ENCODE measurements at regions not wholly inside any gene's neighbourhood (a gene's known extent, or its start where the extent isn't known, plus 50 kb on each side); places are given as distances from the start of the nearest gene placed in this dataset.
"Not testable (repeated sequence)": the region's sequence is repeated elsewhere in the genome, so short reads cannot be mapped to it uniquely, and the experiment has no call there.

GRCh38 chr2:39873586-39873985, 94.5 kb upstream of the THUMPD2 start:
- Histone ChIP-seq H3K27me3 (ENCODE audit: control insufficient read depth, insufficient read depth, low read length) (no peaks in the 10 kb centered on the region), H3K4me1 (ENCODE audit: control insufficient read depth, insufficient read depth, low read length) (no peaks in the 10 kb centered on the region), H3K27ac (ENCODE audit: low read depth, low read length) (no peak overlapping the region), H3K9ac (ENCODE audit: low read depth, low read length) (no peak overlapping the region), H3K4me3 (ENCODE audit: low read depth, low read length) (no peak overlapping the region), H3K9me3 (ENCODE audit: control insufficient read depth, insufficient read depth, low read length) (no peaks in the 10 kb centered on the region; the same call in 1 of the 2 replicates), H3K36me3 (ENCODE audit: control insufficient read depth, insufficient read depth, low read length) (no peaks in the 10 kb centered on the region)

GRCh38 chr2:39872748-39873147, 93.7 kb upstream of the THUMPD2 start:
- no peaks in the 10 kb centered on the region for H3K4me1 ChIP-seq (ENCODE audit: control insufficient read depth, insufficient read depth, low read length)
- no peak overlapping the region for H3K27ac ChIP-seq (ENCODE audit: low read depth, low read length)
- H3K36me3 ChIP-seq (ENCODE audit: control insufficient read depth, insufficient read depth, low read length): no peaks in the 10 kb centered on the region
- no peaks in the 10 kb centered on the region; the same call in 1 of the 2 replicates for H3K9me3 ChIP-seq (ENCODE audit: control insufficient read depth, insufficient read depth, low read length)
- no peaks in the 10 kb centered on the region for H3K27me3 ChIP-seq (ENCODE audit: control insufficient read depth, insufficient read depth, low read length)
- H3K9ac ChIP-seq (ENCODE audit: low read depth, low read length): no peak overlapping the region
- no peak overlapping the region for H3K4me3 ChIP-seq (ENCODE audit: low read depth, low read length)

DNA sequence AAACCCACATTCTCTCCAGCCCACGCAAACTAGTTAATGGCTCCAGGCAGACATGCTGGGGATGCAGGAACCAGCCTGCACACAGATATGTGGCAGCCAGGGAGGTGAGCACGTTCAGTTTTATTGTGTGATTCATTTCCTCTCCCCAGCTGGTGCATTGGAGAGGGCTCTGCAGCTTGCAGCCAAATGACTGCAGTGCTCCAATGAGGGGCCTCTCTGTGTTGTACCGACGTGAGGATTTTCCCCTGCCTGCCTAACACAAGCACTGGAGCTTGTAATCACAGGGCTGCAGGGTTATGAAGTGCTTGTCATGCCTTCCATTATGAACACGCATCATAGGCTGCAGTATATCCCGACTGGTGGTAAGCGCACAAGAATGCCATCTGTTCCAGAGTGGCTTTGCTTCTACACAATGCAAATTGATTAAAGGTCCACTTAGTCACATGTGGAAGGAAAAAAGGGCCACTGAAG, 92.3 kb upstream of the THUMPD2 start:
- H3K9me3 ChIP-seq (ENCODE audit: control insufficient read depth, insufficient read depth, low read length): no peaks in the 10 kb centered on the region; the same call in 1 of the 2 replicates
- no peak overlapping the region for H3K4me3 ChIP-seq (ENCODE audit: low read depth, low read length)
- no peak overlapping the region for H3K9ac ChIP-seq (ENCODE audit: low read depth, low read length)
- H3K27ac ChIP-seq (ENCODE audit: low read depth, low read length): no peak overlapping the region
- no peaks in the 10 kb centered on the region for H3K4me1 ChIP-seq (ENCODE audit: control insufficient read depth, insufficient read depth, low read length)
- no peaks in the 10 kb centered on the region for H3K36me3 ChIP-seq (ENCODE audit: control insufficient read depth, insufficient read depth, low read length)
- no peaks in the 10 kb centered on the region for H3K27me3 ChIP-seq (ENCODE audit: control insufficient read depth, insufficient read depth, low read length)

DNA sequence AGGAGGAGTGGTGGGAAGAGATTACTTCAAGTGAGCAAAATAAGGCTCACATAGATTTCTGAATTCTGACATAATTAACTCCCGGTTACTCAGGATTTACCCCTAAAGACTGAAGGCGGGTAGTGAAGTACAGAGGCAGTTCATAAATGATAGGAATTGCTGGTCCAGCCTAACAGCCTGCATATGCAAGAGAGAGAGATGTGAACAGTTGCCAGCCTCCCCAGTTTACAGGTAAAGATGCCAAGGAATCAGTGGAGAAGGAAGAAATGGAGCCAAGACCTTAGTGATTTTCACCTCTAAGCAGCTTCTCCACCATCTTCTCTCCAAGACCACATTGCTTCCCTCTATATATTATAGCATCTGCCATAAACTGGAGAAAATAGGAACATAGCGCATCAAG, 91.8 kb upstream of the THUMPD2 start:
- no peaks in the 10 kb centered on the region for H3K4me1 ChIP-seq (ENCODE audit: control insufficient read depth, insufficient read depth, low read length)
- no peaks in the 10 kb centered on the region; the same call in 1 of the 2 replicates for H3K9me3 ChIP-seq (ENCODE audit: control insufficient read depth, insufficient read depth, low read length)
- H3K4me3 ChIP-seq (ENCODE audit: low read depth, low read length): no peak overlapping the region
- no peak overlapping the region for H3K9ac ChIP-seq (ENCODE audit: low read depth, low read length)
- no peak overlapping the region for H3K27ac ChIP-seq (ENCODE audit: low read depth, low read length)
- H3K27me3 ChIP-seq (ENCODE audit: control insufficient read depth, insufficient read depth, low read length): no peaks in the 10 kb centered on the region
- no peaks in the 10 kb centered on the region for H3K36me3 ChIP-seq (ENCODE audit: control insufficient read depth, insufficient read depth, low read length)

DNA sequence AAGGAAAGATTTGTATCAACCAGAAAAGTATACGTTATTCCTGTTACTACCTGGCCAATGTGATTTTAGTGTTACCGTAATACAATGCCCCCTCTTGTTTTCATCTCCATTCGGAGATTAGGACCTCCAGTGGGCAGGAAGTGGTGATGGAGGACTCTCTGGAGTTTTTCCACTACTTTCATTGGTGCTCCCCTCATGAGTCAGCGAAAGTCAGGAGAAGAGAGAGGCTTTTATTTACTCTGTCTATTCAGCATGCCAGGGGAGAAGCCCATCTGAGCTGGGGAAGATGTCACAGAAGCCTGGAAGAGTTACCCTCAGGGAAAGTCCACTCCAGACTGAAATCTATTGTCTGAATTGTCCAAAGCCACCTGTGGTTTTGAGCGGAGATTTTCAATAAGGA, 88.2 kb upstream of the THUMPD2 start:
- Histone ChIP-seq H3K27ac (ENCODE audit: low read depth, low read length) (no peak overlapping the region), H3K27me3 (ENCODE audit: control insufficient read depth, insufficient read depth, low read length) (no peaks in the 10 kb centered on the region), H3K9me3 (ENCODE audit: control insufficient read depth, insufficient read depth, low read length) (peaks cover 6% of the 10 kb centered on the region; the same call in 1 of the 2 replicates), H3K4me1 (ENCODE audit: control insufficient read depth, insufficient read depth, low read length) (no peaks in the 10 kb centered on the region), H3K4me3 (ENCODE audit: low read depth, low read length) (no peak overlapping the region), H3K36me3 (ENCODE audit: control insufficient read depth, insufficient read depth, low read length) (no peaks in the 10 kb centered on the region), H3K9ac (ENCODE audit: low read depth, low read length) (no peak overlapping the region)

GRCh38 chr2:39865751-39866150, 86.7 kb upstream of the THUMPD2 start:
- Histone ChIP-seq H3K9ac (ENCODE audit: low read depth, low read length) (no peak overlapping the region), H3K27ac (ENCODE audit: low read depth, low read length) (no peak overlapping the region), H3K9me3 (ENCODE audit: control insufficient read depth, insufficient read depth, low read length) (peaks cover 6% of the 10 kb centered on the region; the same call in 1 of the 2 replicates), H3K27me3 (ENCODE audit: control insufficient read depth, insufficient read depth, low read length) (no peaks in the 10 kb centered on the region), H3K36me3 (ENCODE audit: control insufficient read depth, insufficient read depth, low read length) (no peaks in the 10 kb centered on the region), H3K4me3 (ENCODE audit: low read depth, low read length) (no peak overlapping the region), H3K4me1 (ENCODE audit: control insufficient read depth, insufficient read depth, low read length) (no peaks in the 10 kb centered on the region)

- H3K27ac ChIP-seq (ENCODE audit: low read depth, low read length); H3K36me3 ChIP-seq (ENCODE audit: control insufficient read depth, insufficient read depth, low read length); H3K9ac ChIP-seq (ENCODE audit: low read depth, low read length); H3K27me3 ChIP-seq (ENCODE audit: control insufficient read depth, insufficient read depth, low read length); H3K4me1 ChIP-seq (ENCODE audit: control insufficient read depth, insufficient read depth, low read length); H3K9me3 ChIP-seq (ENCODE audit: control insufficient read depth, insufficient read depth, low read length); H3K4me3 ChIP-seq (ENCODE audit: low read depth, low read length): not testable (repeated sequence)
Measured at GRCh38 chr2:39863672-39864071, 84.6 kb upstream of the THUMPD2 start.

GRCh38 chr2:39860538-39860937, 81.5 kb upstream of the THUMPD2 start:
- Histone ChIP-seq H3K4me1 (ENCODE audit: control insufficient read depth, insufficient read depth, low read length) (no peaks in the 10 kb centered on the region), H3K27ac (ENCODE audit: low read depth, low read length) (no peak overlapping the region), H3K9me3 (ENCODE audit: control insufficient read depth, insufficient read depth, low read length) (peaks cover 6% of the 10 kb centered on the region; the same call in 1 of the 2 replicates), H3K4me3 (ENCODE audit: low read depth, low read length) (no peak overlapping the region), H3K9ac (ENCODE audit: low read depth, low read length) (no peak overlapping the region), H3K27me3 (ENCODE audit: control insufficient read depth, insufficient read depth, low read length) (no peaks in the 10 kb centered on the region), H3K36me3 (ENCODE audit: control insufficient read depth, insufficient read depth, low read length) (no peaks in the 10 kb centered on the region)

DNA sequence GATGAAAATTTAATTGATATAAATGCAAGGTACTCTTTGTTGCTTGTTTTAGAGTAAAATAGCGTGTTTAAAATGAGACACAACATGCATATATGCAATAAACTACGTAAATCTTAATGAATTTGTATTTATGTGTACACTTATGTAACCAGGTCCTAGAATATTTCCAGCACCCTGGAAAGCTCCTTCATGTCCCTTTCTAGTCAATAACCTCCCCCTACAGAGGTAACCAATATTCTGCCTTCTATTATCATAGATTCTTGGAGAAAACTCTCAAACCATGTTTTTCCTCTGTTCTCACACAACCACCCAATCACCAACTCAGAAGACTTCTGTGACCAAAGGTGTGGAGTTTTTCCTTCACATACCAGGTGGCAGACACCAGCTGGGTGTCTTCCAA, 79.6 kb upstream of the THUMPD2 start:
- Histone ChIP-seq H3K27ac (ENCODE audit: low read depth, low read length) (no peak overlapping the region), H3K36me3 (ENCODE audit: control insufficient read depth, insufficient read depth, low read length) (no peaks in the 10 kb centered on the region), H3K4me3 (ENCODE audit: low read depth, low read length) (no peak overlapping the region), H3K4me1 (ENCODE audit: control insufficient read depth, insufficient read depth, low read length) (no peaks in the 10 kb centered on the region), H3K9ac (ENCODE audit: low read depth, low read length) (no peak overlapping the region), H3K9me3 (ENCODE audit: control insufficient read depth, insufficient read depth, low read length) (peaks cover 6% of the 10 kb centered on the region; the same call in 1 of the 2 replicates), H3K27me3 (ENCODE audit: control insufficient read depth, insufficient read depth, low read length) (no peaks in the 10 kb centered on the region)

DNA sequence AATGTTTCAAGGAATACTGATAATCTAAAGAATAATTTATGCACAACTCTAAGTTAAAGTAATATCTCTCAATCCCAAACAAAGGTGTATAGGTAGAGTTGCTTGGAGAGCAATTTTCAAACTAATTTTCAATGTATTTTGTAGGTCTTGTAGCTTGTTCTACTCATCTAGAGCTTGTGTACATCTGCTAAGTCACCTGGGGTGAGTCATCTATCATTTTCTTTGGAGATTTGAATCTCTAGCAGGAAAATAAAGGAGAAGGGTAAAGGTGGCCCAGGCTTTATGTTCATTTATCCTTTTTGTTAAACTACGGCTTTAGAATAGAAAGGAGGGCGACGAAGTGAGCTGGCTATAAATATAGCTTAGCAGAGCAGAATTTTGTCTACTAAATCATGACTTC, 76.8 kb upstream of the THUMPD2 start:
- no peak overlapping the region for H3K27ac ChIP-seq (ENCODE audit: low read depth, low read length)
- no peaks in the 10 kb centered on the region for H3K9me3 ChIP-seq (ENCODE audit: control insufficient read depth, insufficient read depth, low read length)
- no peaks in the 10 kb centered on the region for H3K27me3 ChIP-seq (ENCODE audit: control insufficient read depth, insufficient read depth, low read length)
- H3K4me1 ChIP-seq (ENCODE audit: control insufficient read depth, insufficient read depth, low read length): peaks cover 12% of the 10 kb centered on the region
- H3K36me3 ChIP-seq (ENCODE audit: control insufficient read depth, insufficient read depth, low read length): no peaks in the 10 kb centered on the region
- no peak overlapping the region for H3K9ac ChIP-seq (ENCODE audit: low read depth, low read length)
- H3K4me3 ChIP-seq (ENCODE audit: low read depth, low read length): no peak overlapping the region

DNA sequence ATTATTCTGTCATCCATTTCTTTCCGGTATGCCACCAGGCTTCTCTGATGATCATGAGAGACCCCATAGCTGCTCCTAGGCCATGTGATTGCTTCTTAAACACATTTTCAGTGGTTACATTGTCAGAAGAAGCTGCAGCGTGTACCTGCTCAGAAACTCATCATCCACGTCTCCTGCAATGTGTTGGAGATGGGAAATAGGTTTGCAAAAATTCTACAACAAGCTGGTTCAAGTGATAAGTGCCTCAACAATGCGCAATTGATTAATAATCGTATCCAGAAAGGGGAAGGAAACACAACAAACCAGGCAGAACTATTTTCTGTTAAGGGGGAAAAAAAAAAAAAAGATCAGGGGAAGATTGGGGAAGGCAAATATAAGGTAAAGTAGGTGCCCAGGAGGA, 75.7 kb upstream of the THUMPD2 start:
- Histone ChIP-seq H3K36me3 (ENCODE audit: control insufficient read depth, insufficient read depth, low read length) (no peaks in the 10 kb centered on the region), H3K9ac (ENCODE audit: low read depth, low read length) (no peak overlapping the region), H3K27me3 (ENCODE audit: control insufficient read depth, insufficient read depth, low read length) (no peaks in the 10 kb centered on the region), H3K4me3 (ENCODE audit: low read depth, low read length) (no peak overlapping the region), H3K9me3 (ENCODE audit: control insufficient read depth, insufficient read depth, low read length) (no peaks in the 10 kb centered on the region), H3K4me1 (ENCODE audit: control insufficient read depth, insufficient read depth, low read length) (peaks cover 12% of the 10 kb centered on the region), H3K27ac (ENCODE audit: low read depth, low read length) (no peak overlapping the region)

DNA sequence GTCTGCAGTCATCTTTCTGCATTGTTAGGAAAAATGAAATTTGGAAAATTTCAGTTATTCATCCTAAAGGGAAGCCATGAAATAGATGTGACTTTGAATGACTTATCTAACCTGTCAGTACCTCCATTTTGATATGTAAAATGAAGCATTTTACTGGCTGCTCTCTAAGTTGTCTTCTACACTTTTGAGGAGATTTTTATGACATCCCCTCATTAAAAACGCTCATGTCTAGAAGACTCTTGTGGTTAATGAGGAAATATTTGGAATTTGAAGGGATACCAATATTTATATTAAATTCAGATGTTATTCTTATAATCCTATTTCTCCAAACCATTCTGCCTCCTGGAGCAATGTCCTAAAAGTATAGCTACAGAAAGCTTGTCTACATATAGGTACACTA, 73.8 kb upstream of the THUMPD2 start:
- peaks cover 12% of the 10 kb centered on the region for H3K4me1 ChIP-seq (ENCODE audit: control insufficient read depth, insufficient read depth, low read length)
- no peaks in the 10 kb centered on the region for H3K36me3 ChIP-seq (ENCODE audit: control insufficient read depth, insufficient read depth, low read length)
- H3K4me3 ChIP-seq (ENCODE audit: low read depth, low read length): no peak overlapping the region
- no peaks in the 10 kb centered on the region for H3K9me3 ChIP-seq (ENCODE audit: control insufficient read depth, insufficient read depth, low read length)
- no peaks in the 10 kb centered on the region for H3K27me3 ChIP-seq (ENCODE audit: control insufficient read depth, insufficient read depth, low read length)
- H3K27ac ChIP-seq (ENCODE audit: low read depth, low read length): no peak overlapping the region
- H3K9ac ChIP-seq (ENCODE audit: low read depth, low read length): no peak overlapping the region
